GM19455 (cell line): ENCODE measurements at regions not wholly inside any gene's neighbourhood (a gene's known extent, or its start where the extent isn't known, plus 50 kb on each side); places are given as distances from the start of the nearest gene placed in this dataset.
"Not testable (repeated sequence)": the region's sequence is repeated elsewhere in the genome, so short reads cannot be mapped to it uniquely, and the experiment has no call there.

Experiments
- ATAC-seq: cut with Tn5 transposase; IDR thresholded peaks from one replicate; pipeline ENCODE4 v1.9.1; 2021; ENCODE audit not compliant: unreplicated experiment

GRCh38 chr6:140039364-140039763, 664.9 kb upstream of the CITED2 start:
- no peak for ATAC-seq

DNA sequence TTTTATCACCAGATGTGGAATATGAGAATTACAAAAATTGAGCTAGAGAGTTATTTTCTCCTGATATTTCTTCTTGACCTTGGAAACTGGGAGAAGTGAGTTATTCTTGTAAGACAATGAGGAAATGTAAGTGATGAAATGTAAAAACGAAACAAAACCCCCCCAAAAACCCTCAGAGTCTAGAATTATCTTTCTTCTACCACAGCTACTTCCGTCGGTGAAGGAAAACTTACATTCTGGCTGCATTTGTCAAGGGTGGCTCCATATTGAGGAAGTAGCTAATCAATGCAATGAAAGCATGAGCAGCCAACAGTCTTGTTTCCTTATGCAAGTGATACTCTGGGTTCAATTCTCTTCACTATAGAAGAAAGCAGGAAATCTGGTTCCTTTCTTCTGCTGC, 661.7 kb upstream of the CITED2 start:
- ATAC-seq = no peak

GRCh38 chr6:140032189-140032588, 657.7 kb upstream of the CITED2 start:
- ATAC-seq = no peak

DNA sequence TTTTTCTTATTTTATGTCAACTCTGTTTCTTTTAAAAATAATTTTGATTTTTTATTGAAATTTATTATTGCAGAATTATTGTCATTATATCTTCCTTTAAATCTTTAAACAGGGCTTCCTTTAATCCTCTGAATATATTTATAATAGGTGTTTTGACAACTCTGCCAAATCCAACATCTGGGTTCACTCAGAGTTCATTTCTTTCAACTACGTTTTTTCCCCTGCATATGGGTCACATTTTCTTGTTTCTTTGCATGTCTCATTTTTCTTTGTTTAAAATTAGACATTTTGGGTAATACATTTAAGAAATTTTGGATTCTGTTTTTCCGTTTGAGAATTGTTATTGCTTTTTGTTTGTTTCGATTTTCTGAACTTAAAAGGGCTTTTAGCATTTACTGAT, 655.1 kb upstream of the CITED2 start:
- no peak for ATAC-seq

GRCh38 chr6:140027219-140027618, 652.8 kb upstream of the CITED2 start:
- ATAC-seq = no peak

DNA sequence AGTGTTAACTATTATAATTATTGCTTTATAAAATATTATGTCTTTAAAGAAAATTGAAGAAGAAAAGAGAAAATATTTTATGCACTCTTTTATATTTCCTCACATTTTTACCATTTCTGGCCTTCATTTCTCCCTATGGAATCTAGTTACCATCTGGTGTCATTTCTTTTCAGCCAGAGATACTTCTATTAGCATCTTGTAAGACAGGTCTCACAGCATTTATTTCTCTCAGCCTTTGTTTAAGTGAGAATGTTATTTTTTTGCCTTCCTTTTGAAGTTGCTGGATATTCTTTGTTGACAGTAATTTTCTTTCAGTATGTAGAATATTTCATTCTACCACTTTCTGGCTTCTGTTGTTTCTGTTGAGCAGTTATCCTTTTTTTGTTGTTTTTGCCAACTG, 652.1 kb upstream of the CITED2 start:
- ATAC-seq = no peak

- no peak for ATAC-seq
Measured at GRCh38 chr6:140025171-140025570, 650.7 kb upstream of the CITED2 start.

- ATAC-seq = no peak
Measured at GRCh38 chr6:140020207-140020791, 645.9 kb upstream of the CITED2 start.

GRCh38 chr6:140018588-140018987, 644.1 kb upstream of the CITED2 start:
- ATAC-seq = no peak

DNA sequence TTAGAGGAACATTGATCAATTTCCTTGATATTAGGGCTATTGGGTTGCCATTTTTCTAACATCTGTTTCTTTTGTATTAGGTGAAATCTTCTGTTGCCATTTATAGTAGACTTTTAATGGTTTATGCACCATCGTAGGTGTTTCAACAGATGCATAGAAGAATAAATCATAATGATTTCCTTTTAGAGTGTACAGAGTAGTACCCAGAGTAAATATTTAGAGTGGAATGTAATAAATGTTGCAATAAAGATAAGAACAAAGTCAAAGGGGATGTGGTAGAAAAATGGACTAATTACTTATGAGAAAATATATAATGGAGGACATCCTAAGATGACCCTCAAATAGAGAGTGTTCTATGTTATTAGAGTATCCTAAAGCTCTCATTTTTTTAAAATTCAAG, 643.0 kb upstream of the CITED2 start:
- ATAC-seq = no peak

DNA sequence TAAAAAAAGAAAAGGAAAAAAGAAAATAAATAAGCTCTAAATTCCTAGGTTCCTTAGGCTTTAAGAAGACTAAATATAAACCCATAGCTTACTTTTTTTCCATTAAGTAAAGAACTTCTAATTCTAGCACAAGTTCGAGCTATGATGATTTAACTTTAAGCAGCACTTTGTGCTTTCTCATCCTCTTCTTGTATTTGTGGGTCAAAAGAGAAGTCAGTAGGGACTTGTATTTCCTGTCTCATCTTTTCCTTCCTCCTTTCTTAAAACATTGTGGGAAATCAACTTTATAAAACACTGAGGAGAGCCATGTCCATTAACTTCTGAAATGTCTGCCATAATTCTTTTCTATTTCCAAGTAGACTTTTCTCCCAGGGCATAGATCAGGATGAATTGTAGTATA, 637.7 kb upstream of the CITED2 start:
- ATAC-seq = no peak

DNA sequence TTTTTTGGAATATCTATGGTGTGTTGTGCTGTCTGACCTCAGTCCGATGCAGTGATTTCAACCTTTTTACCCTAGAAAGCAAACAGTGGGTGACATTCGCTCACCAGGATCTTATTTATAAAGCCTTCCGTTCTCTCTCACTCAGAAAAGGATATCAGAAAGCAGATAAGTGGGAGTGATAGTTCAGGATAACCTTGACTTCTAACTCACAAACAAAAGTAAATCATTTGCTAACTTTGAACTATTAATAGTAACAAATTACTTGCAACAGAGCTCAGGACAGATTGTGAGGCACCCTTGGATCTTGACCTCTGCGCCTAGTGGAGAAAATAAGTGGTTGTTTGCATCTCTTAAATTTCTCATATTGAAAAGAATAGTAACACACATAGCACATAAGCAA, 637.1 kb upstream of the CITED2 start:
- ATAC-seq = no peak

DNA sequence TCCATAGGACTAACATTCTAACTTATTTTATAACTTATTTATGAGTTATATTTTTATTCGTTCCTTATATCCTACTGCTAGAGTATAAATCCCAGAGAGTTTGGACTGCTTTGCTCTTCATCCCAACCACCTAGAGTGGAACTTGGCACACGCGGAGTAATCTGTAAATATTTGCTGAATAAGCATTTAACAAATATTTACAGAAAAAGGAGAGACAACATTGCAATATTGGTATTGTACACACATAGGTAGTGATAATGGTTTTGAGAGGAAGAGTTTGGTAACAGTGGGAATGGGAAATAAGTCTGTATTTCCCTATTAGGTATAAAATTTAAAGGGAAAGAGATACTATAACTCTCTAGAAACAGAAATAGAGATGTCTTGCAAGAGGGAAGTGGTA, 634.8 kb upstream of the CITED2 start:
- no peak for ATAC-seq

GRCh38 chr6:140007525-140007924, 633.1 kb upstream of the CITED2 start:
- ATAC-seq = no peak

DNA sequence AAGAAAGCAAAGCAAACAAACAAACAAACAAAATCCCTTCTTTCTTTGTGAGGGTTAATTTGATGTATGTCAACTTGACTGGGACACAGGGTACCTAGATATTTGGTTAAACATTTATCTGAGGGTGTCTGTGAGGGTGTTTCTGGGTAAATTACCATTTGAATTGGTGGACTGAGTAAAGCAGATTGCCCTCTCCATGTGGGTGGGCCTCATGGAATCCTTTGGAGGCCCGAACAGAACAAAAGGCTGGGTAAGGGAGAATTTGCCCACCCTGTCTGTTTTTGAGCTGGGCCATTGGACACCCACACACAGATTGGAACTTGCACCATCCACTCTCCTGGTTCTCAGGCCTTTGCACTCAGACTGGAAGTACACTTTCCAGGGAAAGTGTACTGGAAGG, 628.8 kb upstream of the CITED2 start:
- no peak for ATAC-seq

DNA sequence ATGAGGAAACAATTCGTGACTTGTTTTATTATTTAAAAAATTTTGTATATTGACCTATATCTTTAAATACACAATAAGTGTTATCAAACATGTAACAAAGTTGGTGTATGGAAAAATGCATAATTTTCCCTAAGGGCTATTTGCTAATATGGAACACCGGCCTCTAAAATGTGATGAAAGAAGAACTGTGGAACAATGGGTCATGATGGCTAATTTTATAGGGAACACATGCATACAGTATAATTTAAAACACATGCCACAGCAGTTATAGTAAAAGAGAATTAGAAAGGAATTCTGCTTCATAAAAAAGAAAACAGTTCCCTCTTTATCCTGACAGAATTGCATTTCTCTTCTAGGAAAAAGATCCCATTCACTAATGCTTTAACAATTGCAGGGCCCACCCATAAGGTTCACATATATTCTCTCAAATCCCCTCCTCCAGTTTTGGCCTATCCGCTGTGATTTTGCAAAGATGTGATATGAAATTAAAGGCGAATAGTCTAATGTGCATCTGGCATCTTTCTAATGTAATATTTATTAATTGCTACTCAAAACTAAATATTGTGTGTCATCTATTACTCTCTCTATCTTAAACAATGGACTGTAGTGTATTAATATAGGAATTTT, 628.1 kb upstream of the CITED2 start:
- no peak for ATAC-seq

- no peak for ATAC-seq
Measured at GRCh38 chr6:140001821-140002341, 627.4 kb upstream of the CITED2 start.

DNA sequence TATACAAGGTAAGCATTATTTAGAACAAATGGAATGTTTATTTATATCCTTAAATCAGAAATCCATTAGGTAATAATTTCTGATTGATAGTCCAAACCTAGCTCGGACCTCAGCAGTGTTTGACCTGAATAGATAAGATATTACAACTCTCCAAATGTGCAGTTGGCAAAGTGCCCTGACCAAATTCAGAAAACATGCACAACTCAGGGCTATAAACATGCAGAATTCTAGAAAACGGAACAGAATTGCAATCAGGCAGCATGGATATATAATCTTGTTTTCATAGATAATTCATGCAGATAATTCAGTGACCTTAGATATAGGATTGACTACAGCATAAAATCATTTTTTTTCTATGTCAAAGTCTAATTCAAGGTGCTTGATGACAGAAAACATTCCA, 626.6 kb upstream of the CITED2 start:
- ATAC-seq = no peak

DNA sequence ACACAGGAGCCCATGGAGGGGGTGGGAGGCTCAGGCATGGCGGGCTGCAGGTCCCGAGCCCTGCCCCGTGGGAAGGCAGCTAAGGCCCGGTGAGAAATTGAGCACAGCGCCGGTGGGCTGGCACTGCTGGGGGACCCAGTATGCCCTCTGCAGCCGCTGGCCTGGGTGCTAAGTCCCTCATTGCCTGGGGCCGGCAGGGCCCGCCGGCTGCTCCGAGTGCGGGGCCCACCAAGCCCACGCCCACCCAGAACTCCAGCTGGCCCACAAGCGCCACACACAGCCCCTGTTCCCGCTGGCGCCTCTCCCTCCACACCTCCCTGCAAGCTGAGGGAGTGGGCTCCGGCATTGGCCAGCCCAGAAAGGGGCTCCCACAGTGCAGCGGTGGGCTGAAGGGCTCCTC, 625.2 kb upstream of the CITED2 start:
- ATAC-seq = not testable (repeated sequence)

DNA sequence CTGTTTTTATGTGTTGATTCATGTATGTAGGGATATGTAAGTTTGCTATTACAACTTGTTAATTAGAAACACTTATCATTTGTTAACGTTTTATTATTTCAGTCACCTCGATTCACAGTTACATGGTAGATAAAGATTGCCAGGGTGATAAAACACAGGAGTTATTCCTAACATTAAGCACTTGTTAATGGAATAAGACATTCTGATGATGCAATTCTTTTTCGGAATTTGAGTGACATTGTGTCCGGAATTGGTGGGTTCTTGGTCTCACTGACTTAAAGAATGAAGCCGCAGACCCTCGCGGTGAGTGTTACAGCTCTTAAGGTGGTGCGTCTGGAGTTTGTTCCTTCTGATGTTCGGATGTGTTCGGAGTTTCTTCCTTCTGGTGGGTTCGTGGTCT, 624.0 kb upstream of the CITED2 start:
- ATAC-seq = not testable (repeated sequence)

DNA sequence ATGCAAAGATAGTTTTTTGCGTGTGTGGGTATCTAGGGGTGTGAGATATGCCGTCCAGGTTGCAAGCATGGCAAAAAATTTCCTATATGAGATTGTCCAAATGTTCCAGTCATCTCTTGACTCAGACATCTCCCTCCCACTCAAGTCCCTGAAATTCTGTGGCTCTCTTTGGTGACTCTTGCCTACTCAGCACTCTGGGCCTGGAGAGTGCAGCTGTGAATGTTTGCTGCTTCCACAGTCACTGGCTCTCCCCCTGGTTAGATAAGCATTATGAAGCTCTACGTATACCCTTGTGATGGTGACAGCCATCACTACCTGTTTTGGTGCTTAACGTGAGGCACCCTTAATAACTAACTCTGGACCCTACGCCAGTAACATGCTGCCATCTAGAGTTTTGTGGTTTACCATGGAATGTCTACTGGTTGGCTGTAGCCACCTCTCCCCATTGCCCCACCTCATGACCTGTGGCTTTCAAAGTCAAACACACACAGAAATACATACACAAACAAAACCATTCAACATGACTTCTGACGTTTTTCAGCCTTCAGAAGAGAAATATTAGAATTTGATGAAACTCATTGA, 621.9 kb upstream of the CITED2 start:
- ATAC-seq = peak; percentile 79

DNA sequence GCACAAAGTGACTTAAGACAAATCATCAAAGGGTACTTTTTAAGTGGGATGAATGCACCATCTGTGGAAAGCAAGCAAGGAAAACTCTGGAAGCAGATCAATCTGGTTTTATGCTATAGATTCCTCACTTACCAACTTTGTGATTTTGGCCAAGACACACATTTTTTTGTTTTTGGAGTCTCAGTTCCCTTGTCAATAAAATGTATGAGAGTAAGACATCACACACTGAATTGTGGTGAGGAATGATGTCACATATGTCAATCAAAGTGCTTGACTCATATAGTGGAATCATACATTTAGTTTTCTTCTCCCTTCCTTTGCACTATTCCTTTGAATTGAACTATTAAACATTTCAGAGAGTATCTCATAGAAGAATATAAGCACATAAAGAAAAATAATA, 620.5 kb upstream of the CITED2 start:
- no peak for ATAC-seq
